Fibroblast of villous mesenchyme (primary cell): ENCODE measurements at regions not wholly inside any gene's neighbourhood (a gene's known extent, or its start where the extent isn't known, plus 50 kb on each side); places are given as distances from the start of the nearest gene placed in this dataset.

Experiments used
- DNase-seq: peaks from one replicate; pipeline ENCODE4 v3.0.0-alpha.2; 2010; ENCODE audit warnings: low read depth
- H3K4me3 ChIP-seq: 2 replicates; pipeline ENCODE4 v1.5.1; 2011; ENCODE audit warnings: low read depth, mild to moderate bottlenecking, low read length
- TF ChIP-seq, protein P1 (sequence below): IDR thresholded peaks from 2 replicates; pipeline ENCODE4 v1.5.1; 2012; ENCODE audit warnings: low read depth, mild to moderate bottlenecking, low read length; ENCODE audit not compliant: insufficient read depth

DNA sequence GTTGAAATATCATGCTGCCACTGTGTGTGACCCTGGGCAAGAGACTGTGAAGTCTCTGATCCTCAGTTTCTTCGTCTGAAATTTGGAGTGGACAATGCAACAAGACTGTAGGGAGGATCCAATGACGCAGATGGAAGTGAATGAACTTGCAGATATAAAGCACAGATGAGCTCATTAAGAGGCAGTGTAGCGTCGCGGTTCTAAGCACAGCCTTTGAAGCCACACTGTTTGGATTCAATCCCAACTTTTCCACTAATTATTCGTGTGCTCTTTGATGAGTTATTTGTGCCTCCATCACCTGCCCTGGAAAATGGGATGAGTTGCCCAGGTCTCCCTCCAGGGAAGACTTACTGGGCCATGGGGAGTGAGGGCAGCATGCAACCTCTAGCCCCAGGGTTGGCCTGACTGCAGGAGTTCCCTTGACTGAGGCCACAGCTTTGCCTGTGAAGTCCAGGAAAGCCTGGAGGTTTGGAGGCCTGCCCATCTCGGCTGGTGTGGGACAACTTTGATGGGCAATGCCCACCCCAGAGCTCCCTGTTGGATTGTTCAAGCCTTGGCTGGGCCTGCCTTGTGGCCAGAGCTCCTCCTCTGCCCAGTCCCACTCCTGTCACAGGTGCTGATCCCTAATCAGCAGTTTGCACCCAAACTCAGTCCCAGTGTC lies 266.0 kb upstream of the B3GAT1 start:
- DNase-seq: no peak
- TF ChIP-seq, protein P1, sequence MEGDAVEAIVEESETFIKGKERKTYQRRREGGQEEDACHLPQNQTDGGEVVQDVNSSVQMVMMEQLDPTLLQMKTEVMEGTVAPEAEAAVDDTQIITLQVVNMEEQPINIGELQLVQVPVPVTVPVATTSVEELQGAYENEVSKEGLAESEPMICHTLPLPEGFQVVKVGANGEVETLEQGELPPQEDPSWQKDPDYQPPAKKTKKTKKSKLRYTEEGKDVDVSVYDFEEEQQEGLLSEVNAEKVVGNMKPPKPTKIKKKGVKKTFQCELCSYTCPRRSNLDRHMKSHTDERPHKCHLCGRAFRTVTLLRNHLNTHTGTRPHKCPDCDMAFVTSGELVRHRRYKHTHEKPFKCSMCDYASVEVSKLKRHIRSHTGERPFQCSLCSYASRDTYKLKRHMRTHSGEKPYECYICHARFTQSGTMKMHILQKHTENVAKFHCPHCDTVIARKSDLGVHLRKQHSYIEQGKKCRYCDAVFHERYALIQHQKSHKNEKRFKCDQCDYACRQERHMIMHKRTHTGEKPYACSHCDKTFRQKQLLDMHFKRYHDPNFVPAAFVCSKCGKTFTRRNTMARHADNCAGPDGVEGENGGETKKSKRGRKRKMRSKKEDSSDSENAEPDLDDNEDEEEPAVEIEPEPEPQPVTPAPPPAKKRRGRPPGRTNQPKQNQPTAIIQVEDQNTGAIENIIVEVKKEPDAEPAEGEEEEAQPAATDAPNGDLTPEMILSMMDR: no peak
- no peak overlapping the region for H3K4me3 ChIP-seq

DNA sequence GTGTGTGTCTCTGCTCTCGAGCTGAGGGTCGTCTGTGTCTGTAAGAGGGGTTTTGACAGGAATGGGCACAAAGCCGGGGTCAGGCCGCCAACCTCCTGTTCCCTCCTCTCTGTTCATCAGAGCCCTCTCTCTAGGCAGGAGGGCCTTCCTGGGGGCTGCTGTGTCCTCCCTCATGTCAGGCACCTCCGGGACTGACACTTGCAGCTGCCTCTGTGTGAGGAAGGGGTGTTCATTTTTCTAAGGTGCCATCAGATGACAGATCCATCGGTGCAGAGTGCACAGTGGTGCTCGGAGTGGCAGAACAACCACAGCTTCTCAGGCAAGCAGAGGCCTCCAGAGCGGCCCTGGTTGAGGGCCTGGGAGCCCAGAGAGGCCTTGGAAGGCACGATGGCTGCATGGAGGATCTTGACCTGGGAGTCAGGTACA lies 265.4 kb upstream of the B3GAT1 start:
- TF ChIP-seq, protein P1: no peak
- H3K4me3 ChIP-seq: no peak overlapping the region
- no peak for DNase-seq

DNA sequence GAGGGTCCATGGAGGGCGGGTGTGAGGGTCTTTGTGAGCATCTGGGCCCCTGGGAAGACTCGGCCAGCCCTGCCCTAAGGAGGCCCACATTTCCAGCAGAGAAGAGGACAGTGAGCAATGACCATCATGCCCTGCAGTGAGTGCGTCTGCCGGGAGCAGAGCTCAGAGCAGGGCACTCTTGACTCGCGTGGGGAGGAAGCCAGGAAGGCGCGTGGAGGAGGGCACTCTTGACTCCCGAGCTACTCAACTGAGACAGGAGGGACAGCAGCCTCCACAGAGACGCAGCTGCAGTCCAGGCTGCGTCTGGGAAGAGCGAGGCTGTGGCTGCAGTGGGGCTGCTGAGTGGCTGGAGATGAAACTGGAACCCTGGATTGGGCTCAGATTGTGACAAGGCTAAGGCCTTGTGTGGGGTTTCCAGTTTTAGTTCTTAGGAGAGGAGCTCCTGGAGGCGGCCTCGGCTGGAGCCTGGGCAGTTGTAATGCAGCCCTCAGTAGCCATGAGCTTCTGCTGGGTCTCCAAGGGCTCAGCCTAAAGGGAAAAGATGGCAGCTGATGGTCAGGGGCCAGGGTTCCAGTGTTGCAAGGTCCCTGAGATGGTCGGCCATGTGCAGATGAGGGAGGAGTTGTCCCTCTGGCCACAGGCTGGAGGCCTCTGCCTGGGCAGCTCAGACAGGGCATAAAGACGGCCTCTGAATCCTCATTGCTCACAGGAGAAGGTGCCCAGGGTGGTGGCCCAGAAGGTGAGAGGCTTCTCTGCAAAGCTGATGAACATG lies 264.7 kb upstream of the B3GAT1 start:
- no peak for DNase-seq
- H3K4me3 ChIP-seq: no peak overlapping the region
- TF ChIP-seq, protein P1: no peak

DNA sequence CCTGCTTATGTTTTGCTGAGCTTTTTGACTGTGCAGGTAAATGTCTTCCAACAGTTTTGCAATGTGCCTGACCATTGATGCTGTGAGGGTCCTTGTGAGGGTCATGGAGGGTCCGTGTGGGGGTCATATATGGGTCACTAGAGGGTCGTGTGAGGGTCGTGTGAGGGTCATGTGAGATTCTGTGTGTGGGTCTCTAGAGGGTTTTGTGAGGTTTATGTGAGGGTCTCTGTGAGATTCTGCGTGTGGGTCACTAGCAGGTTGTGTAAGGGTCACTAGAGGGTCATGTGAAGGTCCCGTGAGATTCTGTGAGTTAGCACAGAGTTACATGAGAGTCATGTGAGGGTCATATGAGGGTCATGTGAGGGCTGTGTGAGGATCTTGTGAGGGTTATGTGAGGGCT lies 263.9 kb upstream of the B3GAT1 start:
- H3K4me3 ChIP-seq: no peak overlapping the region
- no peak for DNase-seq
- TF ChIP-seq, protein P1: no peak

DNA sequence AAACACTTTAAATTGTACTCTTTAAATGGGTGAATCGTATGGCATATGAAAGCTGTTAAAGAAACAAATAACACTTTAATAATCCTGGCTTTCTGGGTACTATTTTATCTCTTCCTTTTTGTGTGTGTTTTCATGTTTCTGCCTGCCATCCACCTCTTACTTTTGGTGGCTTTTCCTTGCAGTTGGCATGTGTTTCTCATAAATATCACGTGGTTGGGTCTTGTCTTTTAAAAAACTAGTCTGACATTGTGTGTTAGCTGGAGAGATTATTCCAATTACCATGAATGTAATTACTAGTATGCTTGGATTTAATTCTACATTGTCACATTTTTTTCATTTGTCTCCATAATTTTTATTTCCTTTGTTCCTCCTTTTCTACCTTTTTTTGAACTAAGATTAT lies 262.9 kb upstream of the B3GAT1 start:
- no peak for DNase-seq
- TF ChIP-seq, protein P1: no peak
- H3K4me3 ChIP-seq: no peak overlapping the region

DNA sequence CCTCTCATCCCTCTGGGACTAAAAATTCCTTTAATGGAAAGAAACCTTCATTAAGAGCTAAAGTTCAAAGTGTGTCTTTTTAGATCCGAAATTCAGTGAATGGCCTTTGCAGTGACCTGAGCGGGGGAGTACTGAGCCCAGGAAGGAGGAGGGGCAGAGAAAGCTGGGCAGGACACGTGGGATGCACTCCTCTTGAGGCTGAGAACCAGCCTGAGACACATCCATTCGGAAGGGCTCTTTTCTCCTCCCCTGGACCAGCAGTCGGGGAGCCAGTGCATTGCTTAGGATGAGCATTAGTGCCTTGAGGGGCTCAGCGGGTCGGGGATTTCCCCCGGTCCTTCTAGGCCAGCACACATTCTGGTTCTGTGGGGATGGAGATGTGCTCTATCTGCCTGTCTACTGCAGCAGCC lies 258.9 kb upstream of the B3GAT1 start:
- H3K4me3 ChIP-seq: no peak overlapping the region
- TF ChIP-seq, protein P1: no peak
- no peak for DNase-seq

DNA sequence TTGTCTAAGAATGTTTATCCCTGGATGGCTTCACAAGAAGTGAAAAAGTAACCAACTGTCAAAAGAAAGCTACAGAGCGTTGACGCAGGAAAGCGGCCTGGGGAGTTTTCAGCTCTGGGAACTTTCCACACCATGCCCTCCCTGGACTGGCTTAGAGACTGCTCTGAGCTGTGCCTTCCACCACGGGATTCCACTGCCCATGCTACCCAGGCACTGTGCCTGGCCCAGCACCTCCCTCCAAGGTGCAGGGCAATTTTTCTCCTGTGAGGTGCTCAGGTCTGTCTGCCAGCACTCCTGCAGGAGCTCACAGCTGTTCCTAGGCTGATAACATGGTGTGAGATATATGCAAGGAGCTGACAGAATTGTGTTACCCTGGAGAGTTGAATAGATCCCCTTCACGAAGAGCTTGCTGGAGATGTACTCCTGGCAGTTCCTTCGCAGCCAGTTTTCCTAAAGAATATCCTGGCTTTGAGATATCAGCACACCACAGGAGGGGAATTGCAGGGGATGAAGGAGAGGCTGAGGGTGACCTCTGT lies 258.3 kb upstream of the B3GAT1 start:
- no peak for DNase-seq
- no peak overlapping the region for H3K4me3 ChIP-seq
- TF ChIP-seq, protein P1: no peak
